HepG2 (cell line): ENCODE measurements at regions not wholly inside any gene's neighbourhood (a gene's known extent, or its start where the extent isn't known, plus 50 kb on each side); places are given as distances from the start of the nearest gene placed in this dataset.

Experiments
- ATAC-seq: fragments of 200-7000 bp; cut with Tn5 transposase; 3 replicates; pipeline ENCODE4 v1.9.1; 2020; ENCODE audit warnings: mild to moderate bottlenecking, moderate library complexity
- BruUV-seq: library from RNA; stranded (reverse); fragments of 400-500 nt; replicated peaks from 2 replicates; lab custom pipeline; 2021; lab: Mats Ljungman, UMichigan
- CTCF ChIA-PET: fragments of 300-600 bp; formaldehyde crosslinking; extraction: SDS; loops from one replicate; lab custom pipeline; 2021; ENCODE audit warnings: low total read pairs, inconsistent platforms, low intra/inter-chr PET ratio; lab: Yijun Ruan, JAX
- POLR2A ChIA-PET: fragments of 350-600 bp; sonication (Branson Sonifier 250); formaldehyde crosslinking; loops from one replicate; lab custom pipeline; 2020; ENCODE audit warnings: antibody characterized with exemption, inconsistent platforms; lab: Yijun Ruan, JAX
- DNase-seq: peaks from one replicate; pipeline ENCODE4 v3.0.0-alpha.2; 2015; ENCODE audit warnings: low spot score
- FAIRE-seq: peaks from 3 replicates; lab custom pipeline; 2011; peaks lifted over from hg19 to GRCh38; lab: Jason Lieb, UNC
- H2AFZ ChIP-seq: one replicate; pipeline ENCODE4 v1.6.1; 2011; ENCODE audit warnings: low read length, inconsistent platforms
- H3K27ac ChIP-seq: fragments of 300-600 bp; 3 replicates; pipeline ENCODE4 v1.8.0; 2011; ENCODE audit warnings: mixed run types, mild to moderate bottlenecking, mixed read lengths, low read length, inconsistent platforms; ENCODE audit not compliant: insufficient read depth; ENCODE audit errors: extremely low read length
- H3K27me3 ChIP-seq, 2 experiments: fragments of 200-600 bp in 1 of 2; 2 replicates in 1 of 2; 3 replicates in 1 of 2; pipeline versions ENCODE4 v1.6.0 to v1.8.0; 2011; ENCODE audit warnings: low read length in 2 of 2, mild to moderate bottlenecking in 2 of 2, moderate library complexity in 2 of 2, inconsistent platforms in 1 of 2; ENCODE audit not compliant: insufficient read depth in 2 of 2, control insufficient read depth in 1 of 2
- H3K36me3 ChIP-seq, 2 experiments: fragments of 200-600 bp in 1 of 2; replicated peaks in 1 of 2; 2 replicates in 1 of 2; 3 replicates in 1 of 2; pipeline versions ENCODE4 v1.5.1 to v1.8.0; 2011; ENCODE audit warnings: low read length in 2 of 2, inconsistent platforms in 1 of 2; ENCODE audit not compliant: insufficient read depth in 2 of 2, control insufficient read depth in 1 of 2
- H3K4me1 ChIP-seq: 2 replicates; pipeline ENCODE4 v1.5.1; 2012; ENCODE audit warnings: low read length, inconsistent platforms; ENCODE audit not compliant: insufficient read depth
- H3K4me2 ChIP-seq: 2 replicates; pipeline ENCODE4 v1.6.0; 2011; ENCODE audit warnings: low read depth, low read length, inconsistent platforms
- H3K4me3 ChIP-seq, 3 experiments: fragments of 200-600 bp in 1 of 3; sonication (generic), shearing (Covaris generic) in 1 of 3; replicated peaks in 1 of 3; 2 replicates each; pipeline ENCODE4 v1.5.1; 2011 to 2016; ENCODE audit warnings: low read length in 3 of 3, inconsistent platforms in 2 of 3, low read depth in 2 of 3, mild to moderate bottlenecking in 2 of 3, control low read depth in 1 of 3, mixed read lengths in 1 of 3; ENCODE audit not compliant: insufficient read depth in 1 of 3
- H3K79me2 ChIP-seq: one replicate; pipeline ENCODE4 v1.6.1; 2011; ENCODE audit warnings: low read length, inconsistent platforms; ENCODE audit not compliant: insufficient read depth
- H3K9ac ChIP-seq: 2 replicates; pipeline ENCODE4 v1.6.0; 2011; ENCODE audit warnings: mild to moderate bottlenecking, low read depth, low read length, inconsistent platforms; ENCODE audit not compliant: insufficient read depth
- H3K9me3 ChIP-seq: 2 replicates; pipeline ENCODE4 v1.5.1; 2012; ENCODE audit warnings: mild to moderate bottlenecking, low read length
- H4K20me1 ChIP-seq: 2 replicates; pipeline ENCODE4 v1.6.0; 2011; ENCODE audit warnings: inconsistent platforms, mild to moderate bottlenecking, low read length, moderate library complexity; ENCODE audit not compliant: insufficient read depth
- CHD4 ChIP-seq: fragments of 200-600 bp; sonication (generic); IDR thresholded peaks from 2 replicates; pipeline ENCODE4 v1.7.0; 2017; ENCODE audit warnings: mild to moderate bottlenecking, low read length, borderline replicate concordance
- EED ChIP-seq: sonication (generic); formaldehyde crosslinking; IDR thresholded peaks from 2 replicates; pipeline ENCODE4 v1.5.0; 2020; ENCODE audit warnings: mild to moderate bottlenecking, missing genetic modification reagents
- FOXC1 ChIP-seq: sonication (generic); formaldehyde crosslinking; IDR thresholded peaks from 2 replicates; pipeline ENCODE4 v1.8.0; 2022; ENCODE audit warnings: mild to moderate bottlenecking, missing genetic modification reagents, borderline replicate concordance
- HMG20A ChIP-seq: IDR thresholded peaks from 2 replicates; pipeline ENCODE4 v1.6.1; 2016; ENCODE audit warnings: borderline replicate concordance
- MEF2D ChIP-seq: sonication (generic); formaldehyde crosslinking; IDR thresholded peaks from 2 replicates; pipeline ENCODE4 v1.5.1; 2020; ENCODE audit warnings: mild to moderate bottlenecking, missing genetic modification reagents
- NKX3-1 ChIP-seq: sonication (generic); formaldehyde crosslinking; IDR thresholded peaks from 2 replicates; pipeline ENCODE4 v1.5.0; 2020; ENCODE audit warnings: missing genetic modification reagents
- PHF8 ChIP-seq: sonication (generic); formaldehyde crosslinking; IDR thresholded peaks from 2 replicates; pipeline ENCODE4 v1.5.0; 2020; ENCODE audit warnings: missing genetic modification reagents
- POLR2AphosphoS2 ChIP-seq: IDR thresholded peaks from 2 replicates; pipeline ENCODE4 v1.6.1; 2011; ENCODE audit warnings: low read depth, low read length, improper control_type of control experiment
- SIN3B ChIP-seq: fragments of 150-350 bp; IDR thresholded peaks from 2 replicates; pipeline ENCODE4 v1.6.1; 2014; ENCODE audit warnings: low read length
- ZBTB21 ChIP-seq: sonication (generic); formaldehyde crosslinking; IDR thresholded peaks from 2 replicates; pipeline ENCODE4 v1.4.0; 2020; ENCODE audit warnings: missing genetic modification reagents
- ZFP36L2 ChIP-seq: sonication (generic); formaldehyde crosslinking; IDR thresholded peaks from 2 replicates; pipeline ENCODE4 v1.4.0; 2020; ENCODE audit warnings: missing genetic modification reagents
- ZNF768 ChIP-seq: sonication (generic); formaldehyde crosslinking; IDR thresholded peaks from 2 replicates; pipeline ENCODE4 v1.4.0; 2020; ENCODE audit warnings: missing genetic modification reagents
- WGBS: methylation state at CpG from one replicate; pipeline ENCODE4 v1.1.6; 2017; ENCODE audit warnings: low lambda C conversion rate; 5-methylcytosine and 5-hydroxymethylcytosine counted together
- in situ Hi-C: cut with HindIII; loops from 2 replicates; pipeline ENCODE4 v1.10.0; 2017; ENCODE audit warnings: low pct_unique_long_range_greater_than_20kb; ENCODE audit not compliant: extremely low pct_ligation_motif_present
- intact Hi-C: fragments of 100-400 bp; cut with micrococcal nuclease; formaldehyde crosslinking; loops from one replicate; pipeline ENCODE4 v1.10.0; 2022; ENCODE audit not compliant: unreplicated experiment
- TF ChIP-seq, protein P1 (sequence below): sonication (generic); formaldehyde crosslinking; IDR thresholded peaks from 2 replicates; pipeline ENCODE4 v1.4.0; 2020; ENCODE audit warnings: missing genetic modification reagents
- TF ChIP-seq, protein P2 (sequence below): IDR thresholded peaks from 2 replicates; pipeline ENCODE4 v1.6.1; 2016; ENCODE audit warnings: low read depth, borderline replicate concordance

DNA sequence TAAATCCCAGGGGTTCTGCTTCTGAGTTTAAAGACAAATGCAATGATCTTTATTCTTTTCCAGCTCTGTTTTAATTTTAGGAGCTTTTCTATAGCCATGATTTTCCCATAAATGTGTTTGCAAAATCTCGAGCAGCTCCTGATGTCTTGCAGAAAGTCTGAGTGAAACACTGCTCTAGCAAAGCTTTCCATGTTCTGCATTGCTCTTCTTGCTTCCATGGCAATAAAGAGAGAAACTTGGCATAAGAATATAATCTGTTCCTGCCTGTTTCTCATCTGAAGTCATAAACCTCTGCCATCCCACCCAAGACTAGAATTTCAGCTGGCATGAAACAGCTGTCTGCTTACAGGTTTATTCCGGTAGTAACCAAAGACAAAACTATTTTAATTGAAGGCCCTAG lies 254.5 kb downstream of the SPRY1 start:
- ChIA-PET CTCF (no interaction called here), POLR2A (interaction anchor here (1.9 to 2.9 kb wide), 3 partner anchors 96 to 254 kb away, joined by 12 to 13 read pairs (median 12); partner anchors contain the start of gene SPRY1)
- no peak for FAIRE-seq
- H3K4me3 ChIP-seq, result peak overlapping the region in 2 of 3 experiments; percentile 23 to 60; a peak in 1 of 6 replicates
- H3K4me1 ChIP-seq, result peaks cover 60% of the 10 kb centered on the region
- BruUV-seq, result no TSS peak
- in situ Hi-C loops (no loop called here), intact Hi-C loops (loop anchor here (2.0 kb wide), 1 partner anchor 172 kb away; no protein-coding TSS in a partner anchor)
- peak overlapping the region; percentile 79 for H3K4me2 ChIP-seq
- H4K20me1 ChIP-seq, result no peaks in the 10 kb centered on the region
- 100% methylated on average over 2 of the region's 2 CpGs for WGBS
- DNase-seq, result no peak
- no peak for TF ChIP-seq CHD4
- TF ChIP-seq, protein P1, sequence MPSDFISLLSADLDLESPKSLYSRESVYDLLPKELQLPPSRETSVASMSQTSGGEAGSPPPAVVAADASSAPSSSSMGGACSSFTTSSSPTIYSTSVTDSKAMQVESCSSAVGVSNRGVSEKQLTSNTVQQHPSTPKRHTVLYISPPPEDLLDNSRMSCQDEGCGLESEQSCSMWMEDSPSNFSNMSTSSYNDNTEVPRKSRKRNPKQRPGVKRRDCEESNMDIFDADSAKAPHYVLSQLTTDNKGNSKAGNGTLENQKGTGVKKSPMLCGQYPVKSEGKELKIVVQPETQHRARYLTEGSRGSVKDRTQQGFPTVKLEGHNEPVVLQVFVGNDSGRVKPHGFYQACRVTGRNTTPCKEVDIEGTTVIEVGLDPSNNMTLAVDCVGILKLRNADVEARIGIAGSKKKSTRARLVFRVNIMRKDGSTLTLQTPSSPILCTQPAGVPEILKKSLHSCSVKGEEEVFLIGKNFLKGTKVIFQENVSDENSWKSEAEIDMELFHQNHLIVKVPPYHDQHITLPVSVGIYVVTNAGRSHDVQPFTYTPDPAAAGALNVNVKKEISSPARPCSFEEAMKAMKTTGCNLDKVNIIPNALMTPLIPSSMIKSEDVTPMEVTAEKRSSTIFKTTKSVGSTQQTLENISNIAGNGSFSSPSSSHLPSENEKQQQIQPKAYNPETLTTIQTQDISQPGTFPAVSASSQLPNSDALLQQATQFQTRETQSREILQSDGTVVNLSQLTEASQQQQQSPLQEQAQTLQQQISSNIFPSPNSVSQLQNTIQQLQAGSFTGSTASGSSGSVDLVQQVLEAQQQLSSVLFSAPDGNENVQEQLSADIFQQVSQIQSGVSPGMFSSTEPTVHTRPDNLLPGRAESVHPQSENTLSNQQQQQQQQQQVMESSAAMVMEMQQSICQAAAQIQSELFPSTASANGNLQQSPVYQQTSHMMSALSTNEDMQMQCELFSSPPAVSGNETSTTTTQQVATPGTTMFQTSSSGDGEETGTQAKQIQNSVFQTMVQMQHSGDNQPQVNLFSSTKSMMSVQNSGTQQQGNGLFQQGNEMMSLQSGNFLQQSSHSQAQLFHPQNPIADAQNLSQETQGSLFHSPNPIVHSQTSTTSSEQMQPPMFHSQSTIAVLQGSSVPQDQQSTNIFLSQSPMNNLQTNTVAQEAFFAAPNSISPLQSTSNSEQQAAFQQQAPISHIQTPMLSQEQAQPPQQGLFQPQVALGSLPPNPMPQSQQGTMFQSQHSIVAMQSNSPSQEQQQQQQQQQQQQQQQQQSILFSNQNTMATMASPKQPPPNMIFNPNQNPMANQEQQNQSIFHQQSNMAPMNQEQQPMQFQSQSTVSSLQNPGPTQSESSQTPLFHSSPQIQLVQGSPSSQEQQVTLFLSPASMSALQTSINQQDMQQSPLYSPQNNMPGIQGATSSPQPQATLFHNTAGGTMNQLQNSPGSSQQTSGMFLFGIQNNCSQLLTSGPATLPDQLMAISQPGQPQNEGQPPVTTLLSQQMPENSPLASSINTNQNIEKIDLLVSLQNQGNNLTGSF (CRISPR knock-in tag), result no peak
- TF ChIP-seq MEF2D (CRISPR knock-in tag), result no peak
- no peak for TF ChIP-seq HMG20A (CRISPR knock-in tag)
- TF ChIP-seq EED (CRISPR knock-in tag), result no peak
- TF ChIP-seq ZBTB21 (CRISPR knock-in tag), result no peak
- TF ChIP-seq PHF8, result no peak
- TF ChIP-seq ZNF768 (CRISPR knock-in tag), result no peak
- TF ChIP-seq, protein P2, sequence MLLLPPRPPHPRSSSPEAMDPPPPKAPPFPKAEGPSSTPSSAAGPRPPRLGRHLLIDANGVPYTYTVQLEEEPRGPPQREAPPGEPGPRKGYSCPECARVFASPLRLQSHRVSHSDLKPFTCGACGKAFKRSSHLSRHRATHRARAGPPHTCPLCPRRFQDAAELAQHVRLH (CRISPR knock-in tag), result no peak
- no peak for TF ChIP-seq POLR2AphosphoS2
- no peak for TF ChIP-seq FOXC1 (CRISPR knock-in tag)
- no peak for TF ChIP-seq SIN3B
- TF ChIP-seq NKX3-1 (CRISPR knock-in tag), result no peak
- TF ChIP-seq ZFP36L2, result no peak
- H3K27ac ChIP-seq, result peak overlapping the region; percentile 92
- H3K9me3 ChIP-seq, result peaks cover 3% of the 10 kb centered on the region
- H3K79me2 ChIP-seq, result peaks cover 6% of the 10 kb centered on the region
- ATAC-seq, result no peak
- H3K9ac ChIP-seq, result peak overlapping the region; percentile 44; the same call in 1 of the 2 replicates
- H3K27me3 ChIP-seq, result no peaks in the 10 kb centered on the region
- H2AFZ ChIP-seq, result no peak overlapping the region
- 0 out of 5 replicates have a peak, but pooled peaks cover 0 to 9% of the 10 kb centered on the region in 2 experiments for H3K36me3 ChIP-seq
